ENCODE measurements at regions not wholly inside any gene's neighbourhood (a gene's known extent, or its start where the extent isn't known, plus 50 kb on each side); places are given as distances from the start of the nearest gene placed in this dataset.

GRCh38 chr15:85847031-85847430, 52.3 kb upstream of the KLHL25 start:
- no peak for TF ChIP-seq CTCF (IDR thresholded peaks at IDR 0.05; ENCODE audit: low read depth, low read length, missing control alignments)
- in situ Hi-C loops (cut with HindIII; ENCODE audit: low sequenced_read_pairs): no loop called here
- no peak overlapping the region for H3K4me3 ChIP-seq (ENCODE audit: low read depth, low read length)
- DNase-seq (ENCODE audit: low read depth): no peak

DNA sequence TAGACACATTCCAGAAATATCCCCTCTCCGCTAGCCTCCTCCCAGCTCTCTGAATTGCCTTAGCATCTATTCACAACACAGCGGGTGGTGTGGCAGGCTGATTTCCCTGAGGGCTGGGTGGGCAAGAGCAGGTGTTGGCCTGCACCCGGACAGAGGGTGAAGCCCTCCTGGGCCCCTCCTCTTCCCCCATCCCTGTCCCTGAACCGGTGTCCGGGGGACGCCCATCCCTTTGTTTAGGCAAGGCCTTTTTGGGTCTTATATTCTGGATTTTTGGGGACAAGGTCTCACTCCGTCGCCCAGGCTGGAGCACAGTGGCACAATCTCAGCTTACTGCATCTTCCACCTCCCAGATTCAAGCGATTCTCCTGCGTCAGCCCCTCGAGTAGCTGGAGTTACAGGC, 55.2 kb upstream of the KLHL25 start:
- H3K4me3 ChIP-seq (ENCODE audit: low read depth, low read length): no peak overlapping the region
- no peak for DNase-seq (ENCODE audit: low read depth)
- in situ Hi-C loops (cut with HindIII; ENCODE audit: low sequenced_read_pairs): no loop called here

DNA sequence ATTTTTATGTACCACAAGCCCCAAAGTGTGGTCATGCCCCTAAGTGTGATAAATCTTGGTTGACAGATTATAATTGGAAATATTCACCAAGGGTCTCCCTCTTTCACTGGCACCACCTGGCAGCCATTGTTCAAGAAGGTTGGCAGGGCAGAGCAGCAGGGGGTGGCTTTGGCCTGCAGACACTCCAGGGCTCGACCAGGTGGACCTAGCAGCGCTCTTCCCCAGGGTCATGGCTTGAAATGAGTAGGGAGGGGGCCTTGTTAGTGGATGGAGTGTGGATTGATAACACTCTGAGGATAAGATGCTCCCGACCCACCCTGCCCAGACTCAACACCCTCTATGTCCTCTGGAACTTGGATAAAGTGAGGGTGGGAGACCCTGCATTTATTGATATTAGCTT, 58.2 kb upstream of the KLHL25 start:
- TF ChIP-seq CTCF (IDR thresholded peaks at IDR 0.05; ENCODE audit: low read depth, low read length, missing control alignments): no peak
- in situ Hi-C loops (cut with HindIII; ENCODE audit: low sequenced_read_pairs): no loop called here
- H3K4me3 ChIP-seq (ENCODE audit: low read depth, low read length): no peak overlapping the region
- no peak for DNase-seq (ENCODE audit: low read depth)

More for the DNA sequence above, 55.2 kb upstream of the KLHL25 start:
- TF ChIP-seq CTCF (IDR thresholded peaks at IDR 0.05; ENCODE audit: low read depth, low read length, missing control alignments): no peak

DNA sequence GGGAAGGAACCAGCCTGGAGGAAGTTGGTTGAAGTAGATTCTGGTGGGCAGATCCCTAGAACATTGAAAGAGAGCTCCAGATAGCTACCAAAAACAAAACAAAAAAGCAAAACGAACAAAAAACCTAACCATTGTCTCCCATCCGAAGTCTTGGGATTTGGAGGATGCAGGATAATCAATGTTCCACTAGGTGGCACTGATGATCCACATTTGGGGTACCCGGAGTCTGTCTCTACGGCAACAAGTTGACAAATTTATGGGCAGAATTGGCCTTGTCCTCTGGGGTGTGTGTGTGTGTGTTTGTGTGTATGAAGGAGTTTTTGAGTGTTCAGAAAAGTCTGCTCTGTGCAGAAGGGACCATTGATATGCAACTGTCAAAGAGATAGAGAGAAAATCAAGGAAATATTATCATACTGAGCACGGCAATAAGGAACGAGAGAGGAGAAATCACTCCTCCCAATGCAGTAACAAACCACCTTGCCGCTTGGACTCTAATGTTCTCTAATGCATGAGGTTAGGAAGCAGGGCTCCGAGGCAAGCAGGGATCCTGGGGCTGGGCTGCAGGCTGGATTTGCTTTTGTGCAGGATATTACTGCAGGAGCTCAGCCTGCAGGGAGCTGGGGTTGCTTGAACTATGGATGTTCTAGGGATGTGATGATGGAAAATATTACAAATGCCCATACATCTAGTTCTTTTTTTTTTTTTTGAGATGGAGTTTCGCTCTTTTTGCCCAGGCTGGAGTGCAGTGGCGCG, 59.8 kb upstream of the KLHL25 start:
- peak; percentile 89 for TF ChIP-seq CTCF (IDR thresholded peaks at IDR 0.05; ENCODE audit: low read depth, low read length, missing control alignments)
- peak; percentile 45 for DNase-seq (ENCODE audit: low read depth)
- in situ Hi-C loops (cut with HindIII; ENCODE audit: low sequenced_read_pairs): no loop called here
- no peak overlapping the region for H3K4me3 ChIP-seq (ENCODE audit: low read depth, low read length)

- peak; percentile 72 for TF ChIP-seq CTCF (IDR thresholded peaks at IDR 0.05; ENCODE audit: low read depth, low read length, missing control alignments)
- DNase-seq (ENCODE audit: low read depth): peak; percentile 9
- H3K4me3 ChIP-seq (ENCODE audit: low read depth, low read length): no peak overlapping the region
- in situ Hi-C loops (cut with HindIII; ENCODE audit: low sequenced_read_pairs): no loop called here
Measured at GRCh38 chr15:85858586-85859375, 64.1 kb upstream of the KLHL25 start.

DNA sequence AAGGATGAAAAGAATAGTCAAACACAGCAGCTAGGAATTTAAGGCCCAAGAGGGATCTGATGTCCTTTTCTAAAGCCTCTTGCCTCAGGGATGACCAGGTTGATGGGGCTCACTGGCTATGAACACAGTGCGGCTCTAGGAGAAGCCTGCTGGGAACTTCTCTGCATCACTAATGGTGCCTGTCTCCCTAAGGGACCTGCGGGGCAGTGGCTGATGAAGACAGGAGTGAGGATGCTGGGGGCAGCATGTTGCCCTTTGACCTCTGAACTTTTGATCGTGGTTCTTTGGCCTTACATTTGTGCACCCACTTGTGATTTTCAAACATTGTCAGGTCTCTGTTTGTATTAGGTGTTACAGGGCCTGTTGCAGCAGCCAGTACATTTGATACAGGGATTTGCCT, 64.9 kb upstream of the KLHL25 start:
- in situ Hi-C loops (cut with HindIII; ENCODE audit: low sequenced_read_pairs): no loop called here
- TF ChIP-seq CTCF (IDR thresholded peaks at IDR 0.05; ENCODE audit: low read depth, low read length, missing control alignments): no peak
- DNase-seq (ENCODE audit: low read depth): no peak
- H3K4me3 ChIP-seq (ENCODE audit: low read depth, low read length): no peak overlapping the region

All from astrocyte of the cerebellum (primary cell).